ENCODE measurements at regions not wholly inside any gene's neighbourhood (a gene's known extent, or its start where the extent isn't known, plus 50 kb on each side); places are given as distances from the start of the nearest gene placed in this dataset.

GRCh38 chr9:78663369-78663768, 366.4 kb downstream of the PSAT1 start:
- no peak for DNase-seq (ENCODE audit: low read depth)
- no peak overlapping the region for H3K4me3 ChIP-seq (ENCODE audit: low read depth, low read length)
- TF ChIP-seq, protein P1, sequence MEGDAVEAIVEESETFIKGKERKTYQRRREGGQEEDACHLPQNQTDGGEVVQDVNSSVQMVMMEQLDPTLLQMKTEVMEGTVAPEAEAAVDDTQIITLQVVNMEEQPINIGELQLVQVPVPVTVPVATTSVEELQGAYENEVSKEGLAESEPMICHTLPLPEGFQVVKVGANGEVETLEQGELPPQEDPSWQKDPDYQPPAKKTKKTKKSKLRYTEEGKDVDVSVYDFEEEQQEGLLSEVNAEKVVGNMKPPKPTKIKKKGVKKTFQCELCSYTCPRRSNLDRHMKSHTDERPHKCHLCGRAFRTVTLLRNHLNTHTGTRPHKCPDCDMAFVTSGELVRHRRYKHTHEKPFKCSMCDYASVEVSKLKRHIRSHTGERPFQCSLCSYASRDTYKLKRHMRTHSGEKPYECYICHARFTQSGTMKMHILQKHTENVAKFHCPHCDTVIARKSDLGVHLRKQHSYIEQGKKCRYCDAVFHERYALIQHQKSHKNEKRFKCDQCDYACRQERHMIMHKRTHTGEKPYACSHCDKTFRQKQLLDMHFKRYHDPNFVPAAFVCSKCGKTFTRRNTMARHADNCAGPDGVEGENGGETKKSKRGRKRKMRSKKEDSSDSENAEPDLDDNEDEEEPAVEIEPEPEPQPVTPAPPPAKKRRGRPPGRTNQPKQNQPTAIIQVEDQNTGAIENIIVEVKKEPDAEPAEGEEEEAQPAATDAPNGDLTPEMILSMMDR (IDR thresholded peaks at IDR 0.05; ENCODE audit: insufficient read depth, low read depth, low read length), result no peak

GRCh38 chr9:78664370-78664769, 367.4 kb downstream of the PSAT1 start:
- TF ChIP-seq, protein P1 (IDR thresholded peaks at IDR 0.05; ENCODE audit: insufficient read depth, low read depth, low read length), result no peak
- H3K4me3 ChIP-seq (ENCODE audit: low read depth, low read length), result no peak overlapping the region
- no peak for DNase-seq (ENCODE audit: low read depth)

- no peak for DNase-seq (ENCODE audit: low read depth)
- TF ChIP-seq, protein P1 (IDR thresholded peaks at IDR 0.05; ENCODE audit: insufficient read depth, low read depth, low read length), result no peak
These were observed 370.0 kb downstream of the PSAT1 start for GRCh38 chr9:78666818-78667414.

GRCh38 chr9:78668148-78668832, 371.4 kb downstream of the PSAT1 start:
- H3K4me3 ChIP-seq (ENCODE audit: low read depth, low read length), result no peak overlapping the region
- TF ChIP-seq, protein P1 (IDR thresholded peaks at IDR 0.05; ENCODE audit: insufficient read depth, low read depth, low read length), result no peak
- no peak for DNase-seq (ENCODE audit: low read depth)

More at GRCh38 chr9:78666818-78667414, 370.0 kb downstream of the PSAT1 start:
- no peak overlapping the region for H3K4me3 ChIP-seq (ENCODE audit: low read depth, low read length)

DNA sequence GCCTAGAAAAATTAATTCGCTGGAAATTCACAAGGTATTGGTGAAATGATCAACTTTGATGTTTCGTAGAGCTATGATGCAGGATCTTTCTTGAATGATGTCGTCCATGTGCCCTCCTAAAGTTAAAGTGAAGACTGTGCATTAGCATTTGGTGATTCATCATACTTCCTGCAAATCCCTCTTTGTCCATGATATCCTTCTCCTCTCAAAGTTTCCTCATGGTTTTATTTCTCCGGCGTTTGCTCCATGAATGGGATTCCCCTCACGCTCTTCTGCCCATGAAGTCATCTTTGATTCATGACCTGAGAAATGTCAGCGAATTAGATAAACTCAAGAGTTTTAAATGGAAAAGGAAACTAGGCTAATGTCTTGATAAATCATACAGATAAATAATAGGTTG, 372.7 kb downstream of the PSAT1 start:
- no peak overlapping the region for H3K4me3 ChIP-seq (ENCODE audit: low read depth, low read length)
- TF ChIP-seq, protein P1 (IDR thresholded peaks at IDR 0.05; ENCODE audit: insufficient read depth, low read depth, low read length), result no peak
- no peak for DNase-seq (ENCODE audit: low read depth)

DNA sequence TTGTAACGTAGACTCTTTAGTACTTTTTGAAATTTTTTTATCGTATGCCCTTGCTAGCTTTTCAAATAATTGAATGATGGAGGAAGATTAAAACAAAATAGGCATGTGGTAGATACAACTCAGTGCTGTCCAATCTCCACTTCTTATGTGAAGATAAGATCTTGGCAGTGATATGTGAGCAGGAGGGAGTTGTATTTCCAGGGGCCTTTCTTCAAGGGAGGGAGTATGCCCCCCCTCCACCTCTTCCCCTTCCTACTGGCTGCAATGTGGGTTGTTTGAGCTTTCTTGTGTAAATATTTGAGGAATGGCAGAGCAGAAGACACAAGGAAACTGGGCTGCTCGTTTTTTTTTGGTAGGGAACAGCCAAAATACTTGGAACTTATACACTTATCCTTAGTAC, 374.9 kb downstream of the PSAT1 start:
- TF ChIP-seq, protein P1 (IDR thresholded peaks at IDR 0.05; ENCODE audit: insufficient read depth, low read depth, low read length), result no peak
- H3K4me3 ChIP-seq (ENCODE audit: low read depth, low read length), result no peak overlapping the region
- peak; percentile 28 for DNase-seq (ENCODE audit: low read depth)

Measured in fibroblast of villous mesenchyme (primary cell).